Smooth muscle cell (in vitro differentiated cells): ENCODE measurements at regions not wholly inside any gene's neighbourhood (a gene's known extent, or its start where the extent isn't known, plus 50 kb on each side); places are given as distances from the start of the nearest gene placed in this dataset.

Experiments
- DNase-seq: peaks from one replicate; lab custom pipeline; 2025; ENCODE audit not compliant: unreplicated experiment; lab: John Stamatoyannopoulos, UW
- H2AFZ ChIP-seq: fragments of 200-600 bp; sonication (generic); 2 replicates; pipeline ENCODE4 v1.6.0; 2016; ENCODE audit warnings: antibody characterized with exemption, low read depth, mild to moderate bottlenecking
- H3F3A ChIP-seq: fragments of 200-600 bp; sonication (generic); 2 replicates; pipeline ENCODE4 v1.6.0; 2017; ENCODE audit warnings: antibody characterized with exemption, low read depth
- H3K27ac ChIP-seq: fragments of 200-600 bp; sonication (generic); 2 replicates; pipeline ENCODE4 v1.5.1; 2016; ENCODE audit warnings: low read depth, mild to moderate bottlenecking
- H3K27me3 ChIP-seq: fragments of 200-600 bp; sonication (generic); 2 replicates; pipeline ENCODE4 v1.6.1; 2016; ENCODE audit warnings: low read depth, mild to moderate bottlenecking
- H3K36me3 ChIP-seq: fragments of 200-600 bp; sonication (generic); 2 replicates; pipeline ENCODE4 v1.5.1; 2016; ENCODE audit warnings: low read depth
- H3K4me1 ChIP-seq: fragments of 200-600 bp; sonication (generic); 2 replicates; pipeline ENCODE4 v1.5.1; 2016; ENCODE audit warnings: low read depth
- H3K4me2 ChIP-seq: fragments of 200-600 bp; sonication (generic); 2 replicates; pipeline ENCODE4 v1.6.0; 2016; ENCODE audit warnings: mild to moderate bottlenecking
- H3K4me3 ChIP-seq: fragments of 200-600 bp; sonication (generic); 2 replicates; pipeline ENCODE4 v1.5.1; 2016; ENCODE audit warnings: mild to moderate bottlenecking
- H3K79me2 ChIP-seq: fragments of 200-600 bp; sonication (generic); 2 replicates; pipeline ENCODE4 v1.6.0; 2016; ENCODE audit warnings: low read depth, mild to moderate bottlenecking
- H3K9ac ChIP-seq: fragments of 200-600 bp; sonication (generic); 2 replicates; pipeline ENCODE4 v1.6.0; 2016; ENCODE audit warnings: low read depth
- H3K9me3 ChIP-seq: fragments of 200-600 bp; sonication (generic); replicated peaks from 2 replicates; pipeline ENCODE4 v1.5.1; 2016; ENCODE audit warnings: low read depth
- H4K20me1 ChIP-seq: fragments of 200-600 bp; sonication (generic); 2 replicates; pipeline ENCODE4 v1.6.0; 2016; ENCODE audit warnings: low read depth
- CTCF ChIP-seq: fragments of 200-600 bp; sonication (generic); IDR thresholded peaks from 2 replicates; pipeline ENCODE4 v1.5.1; 2017; ENCODE audit warnings: borderline replicate concordance, mild to moderate bottlenecking, antibody characterized with exemption; ENCODE audit not compliant: insufficient read depth, poor library complexity, severe bottlenecking
- WGBS: methylation state at CpG from one replicate; pipeline ENCODE4 v1.1.7; 2016; ENCODE audit warnings: low lambda C conversion rate; 5-methylcytosine and 5-hydroxymethylcytosine counted together

GRCh38 chr6:51163843-51164529 is 345.3 kb downstream of the TFAP2B start:
- no peaks in the 10 kb centered on the region for H3K4me1 ChIP-seq
- H3K79me2 ChIP-seq = no peaks in the 10 kb centered on the region
- H3F3A ChIP-seq = no peaks in the 10 kb centered on the region
- TF ChIP-seq CTCF = no peak
- 89% methylated on average over 6 of the region's 6 CpGs for WGBS
- H3K27ac ChIP-seq = no peak overlapping the region
- H3K9me3 ChIP-seq = peaks cover 5% of the 10 kb centered on the region
- no peak overlapping the region for H3K9ac ChIP-seq
- no peaks in the 10 kb centered on the region for H3K27me3 ChIP-seq
- no peak overlapping the region for H3K4me3 ChIP-seq
- H3K4me2 ChIP-seq = no peak overlapping the region
- DNase-seq = no peak
- H3K36me3 ChIP-seq = no peaks in the 10 kb centered on the region
- no peak overlapping the region for H2AFZ ChIP-seq
- no peaks in the 10 kb centered on the region for H4K20me1 ChIP-seq

GRCh38 chr6:51166914-51167313 is 348.2 kb downstream of the TFAP2B start:
- H3F3A ChIP-seq = no peaks in the 10 kb centered on the region
- no peak for DNase-seq
- H3K4me2 ChIP-seq = no peak overlapping the region
- no peaks in the 10 kb centered on the region for H3K27me3 ChIP-seq
- H2AFZ ChIP-seq = no peak overlapping the region
- no peak overlapping the region for H3K4me3 ChIP-seq
- peaks cover 5% of the 10 kb centered on the region for H3K9me3 ChIP-seq
- no peaks in the 10 kb centered on the region for H4K20me1 ChIP-seq
- no peak overlapping the region for H3K27ac ChIP-seq
- no peak for TF ChIP-seq CTCF
- H3K9ac ChIP-seq = no peak overlapping the region
- no peaks in the 10 kb centered on the region for H3K4me1 ChIP-seq
- no peaks in the 10 kb centered on the region for H3K36me3 ChIP-seq
- H3K79me2 ChIP-seq = no peaks in the 10 kb centered on the region
- 23% methylated on average over 1 of the region's 1 CpG for WGBS

- H3F3A ChIP-seq = no peaks in the 10 kb centered on the region
- no peaks in the 10 kb centered on the region for H4K20me1 ChIP-seq
- H3K4me1 ChIP-seq = no peaks in the 10 kb centered on the region
- H2AFZ ChIP-seq = no peak overlapping the region
- H3K36me3 ChIP-seq = no peaks in the 10 kb centered on the region
- no peak for DNase-seq
- H3K4me3 ChIP-seq = no peak overlapping the region
- no peak overlapping the region for H3K9ac ChIP-seq
- no peak for TF ChIP-seq CTCF
- 82% methylated on average over 1 of the region's 1 CpG for WGBS
- H3K79me2 ChIP-seq = no peaks in the 10 kb centered on the region
- H3K27me3 ChIP-seq = no peaks in the 10 kb centered on the region
- H3K9me3 ChIP-seq = peaks cover 5% of the 10 kb centered on the region
- H3K4me2 ChIP-seq = no peak overlapping the region
- H3K27ac ChIP-seq = no peak overlapping the region
Measured at GRCh38 chr6:51167468-51167867, 348.8 kb downstream of the TFAP2B start.

- Histone ChIP-seq H3K4me1 (no peaks in the 10 kb centered on the region), H3K36me3 (no peaks in the 10 kb centered on the region), H4K20me1 (no peaks in the 10 kb centered on the region), H3K27ac (no peak overlapping the region), H2AFZ (no peak overlapping the region), H3K79me2 (no peaks in the 10 kb centered on the region), H3K4me2 (no peak overlapping the region), H3K9me3 (no peaks in the 10 kb centered on the region), H3K9ac (no peak overlapping the region), H3K4me3 (no peak overlapping the region), H3F3A (no peaks in the 10 kb centered on the region), H3K27me3 (no peaks in the 10 kb centered on the region)
- 91% methylated on average over 3 of the region's 3 CpGs for WGBS
- no peak for DNase-seq
- no peak for TF ChIP-seq CTCF
Measured at GRCh38 chr6:51182827-51183226, 364.2 kb downstream of the TFAP2B start.
